Uterus (tissue), 2 donors: ENCODE measurements at regions not wholly inside any gene's neighbourhood (a gene's known extent, or its start where the extent isn't known, plus 50 kb on each side); places are given as distances from the start of the nearest gene placed in this dataset.

ENCODE experiments used
- POLR2A ChIP-seq, 2 donors: fragments of 450-650 bp; IDR thresholded peaks; one replicate each; pipeline ENCODE4 v1.6.1; 2016; ENCODE audit warnings: antibody characterized with exemption in 2 of 2, mild to moderate bottlenecking in 1 of 2, moderate library complexity in 1 of 2
- TF ChIP-seq, protein P1 (sequence below), 4 experiments: fragments of 200-600 bp in 2 of 4; fragments of 450-650 bp in 2 of 4; sonication (generic) in 2 of 4; IDR thresholded peaks; one replicate each; pipeline ENCODE4 v1.5.1; 2016 to 2019; ENCODE audit warnings: antibody characterized with exemption in 4 of 4, mild to moderate bottlenecking in 2 of 4, moderate library complexity in 1 of 4

DNA sequence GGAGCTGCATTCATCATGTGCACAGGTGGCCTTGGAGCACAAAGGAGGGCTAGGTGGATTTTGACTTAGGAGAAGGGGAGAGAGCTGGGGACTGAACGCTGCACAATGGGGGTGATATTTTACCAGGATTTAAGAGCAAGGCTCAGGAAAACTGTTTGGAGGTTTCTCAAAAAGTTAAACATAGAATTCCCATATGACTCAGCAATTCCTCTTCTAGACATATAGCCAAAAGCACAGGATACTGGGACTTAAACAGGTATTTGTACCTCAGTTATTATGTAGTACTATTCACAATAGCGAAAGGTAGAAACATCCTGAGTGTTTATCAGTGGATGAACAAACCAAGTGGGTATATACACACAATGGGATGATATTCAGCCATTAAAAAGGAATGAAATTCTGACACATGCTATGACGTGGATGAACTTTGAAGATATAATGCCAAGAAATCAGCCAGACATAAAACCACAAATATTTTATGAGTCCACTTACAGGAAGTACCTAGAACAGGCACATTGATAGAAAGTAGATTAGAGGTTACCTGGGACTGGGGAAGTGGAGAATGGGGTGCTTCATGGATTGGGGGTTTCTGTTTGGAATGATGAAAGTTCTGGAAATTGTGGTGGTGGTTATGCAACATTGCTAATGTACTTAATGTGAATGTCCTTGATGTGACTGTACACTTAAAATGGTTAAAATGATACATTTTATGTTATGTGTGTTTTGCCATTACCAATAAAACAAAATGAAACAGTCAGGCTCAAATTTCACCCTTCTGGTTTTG lies 216.9 kb downstream of the HAUS1 start:
- TF ChIP-seq, protein P1, sequence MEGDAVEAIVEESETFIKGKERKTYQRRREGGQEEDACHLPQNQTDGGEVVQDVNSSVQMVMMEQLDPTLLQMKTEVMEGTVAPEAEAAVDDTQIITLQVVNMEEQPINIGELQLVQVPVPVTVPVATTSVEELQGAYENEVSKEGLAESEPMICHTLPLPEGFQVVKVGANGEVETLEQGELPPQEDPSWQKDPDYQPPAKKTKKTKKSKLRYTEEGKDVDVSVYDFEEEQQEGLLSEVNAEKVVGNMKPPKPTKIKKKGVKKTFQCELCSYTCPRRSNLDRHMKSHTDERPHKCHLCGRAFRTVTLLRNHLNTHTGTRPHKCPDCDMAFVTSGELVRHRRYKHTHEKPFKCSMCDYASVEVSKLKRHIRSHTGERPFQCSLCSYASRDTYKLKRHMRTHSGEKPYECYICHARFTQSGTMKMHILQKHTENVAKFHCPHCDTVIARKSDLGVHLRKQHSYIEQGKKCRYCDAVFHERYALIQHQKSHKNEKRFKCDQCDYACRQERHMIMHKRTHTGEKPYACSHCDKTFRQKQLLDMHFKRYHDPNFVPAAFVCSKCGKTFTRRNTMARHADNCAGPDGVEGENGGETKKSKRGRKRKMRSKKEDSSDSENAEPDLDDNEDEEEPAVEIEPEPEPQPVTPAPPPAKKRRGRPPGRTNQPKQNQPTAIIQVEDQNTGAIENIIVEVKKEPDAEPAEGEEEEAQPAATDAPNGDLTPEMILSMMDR (IDR thresholded peaks at IDR 0.05) = no peak
- TF ChIP-seq POLR2A (IDR thresholded peaks at IDR 0.05) = no peak
